HG03039 (cell line): ENCODE measurements at regions not wholly inside any gene's neighbourhood (a gene's known extent, or its start where the extent isn't known, plus 50 kb on each side); places are given as distances from the start of the nearest gene placed in this dataset.
"Not testable (repeated sequence)": the region's sequence is repeated elsewhere in the genome, so short reads cannot be mapped to it uniquely, and the experiment has no call there.

Experiments used
- ATAC-seq: cut with Tn5 transposase; IDR thresholded peaks from one replicate; pipeline ENCODE4 v1.9.1; 2021; ENCODE audit warnings: mild to moderate bottlenecking, moderate library complexity; ENCODE audit not compliant: unreplicated experiment

DNA sequence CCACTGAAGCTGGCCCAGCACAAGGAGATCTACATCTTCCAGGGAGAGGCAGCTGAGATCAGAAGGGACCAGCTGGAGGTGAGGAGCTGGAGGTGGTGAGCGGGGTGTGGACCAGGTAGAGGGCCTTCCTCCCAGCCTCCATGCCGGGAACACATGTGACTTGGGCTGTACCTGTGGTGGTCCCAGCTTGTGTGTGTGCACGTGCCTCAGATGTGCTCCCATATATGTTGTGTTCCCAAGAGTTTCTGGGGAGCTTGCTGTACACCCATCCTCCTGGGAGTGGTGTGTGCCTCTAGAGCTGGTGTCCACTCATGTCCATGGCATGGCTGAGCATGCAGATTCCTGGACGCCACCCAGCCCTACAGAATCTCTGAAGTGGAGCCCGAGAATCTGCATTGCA is 183.7 kb upstream of the AKAP13 start:
- not testable (repeated sequence) for ATAC-seq

- ATAC-seq: not testable (repeated sequence)
Measured at GRCh38 chr15:85197582-85197981, 182.8 kb upstream of the AKAP13 start.

- ATAC-seq: not testable (repeated sequence)
Measured at GRCh38 chr15:85198432-85198831, 182.0 kb upstream of the AKAP13 start.

GRCh38 chr15:85200215-85200614 is 180.2 kb upstream of the AKAP13 start:
- ATAC-seq: peak; percentile 91

DNA sequence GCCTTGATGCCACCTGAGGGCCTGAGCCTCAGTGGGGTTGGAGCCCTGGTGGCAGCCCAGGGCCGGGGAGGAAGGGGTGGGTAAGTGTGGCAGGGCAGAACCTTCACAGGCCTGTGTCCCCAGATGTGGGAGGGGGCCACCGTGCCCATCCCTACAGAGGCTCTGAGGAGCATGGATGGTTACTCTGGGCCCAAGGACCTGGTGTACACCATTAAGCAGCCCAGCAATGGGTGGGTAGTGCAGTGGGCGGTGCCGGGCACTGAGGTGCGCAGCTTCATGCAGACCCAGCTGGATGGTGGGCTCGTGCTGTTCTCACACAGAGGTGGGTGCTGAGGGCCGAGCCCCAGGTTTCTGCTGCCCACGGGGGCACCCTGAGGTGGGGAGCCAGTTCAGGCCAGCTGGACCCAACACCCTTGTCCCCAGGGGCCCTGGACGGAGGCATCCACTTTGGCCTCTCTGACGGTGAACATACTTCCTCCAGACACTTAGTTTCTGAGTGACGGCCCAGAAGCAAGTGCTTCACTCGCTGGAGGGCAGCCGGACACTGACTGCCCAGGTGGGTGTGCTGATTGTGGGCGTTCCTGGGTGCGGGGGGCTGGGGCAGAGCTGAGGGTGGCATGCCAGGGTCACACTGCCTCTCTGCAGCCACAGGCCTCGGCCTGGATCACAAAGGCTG is 179.1 kb upstream of the AKAP13 start:
- not testable (repeated sequence) for ATAC-seq

- not testable (repeated sequence) for ATAC-seq
Measured at GRCh38 chr15:85204481-85204880, 175.9 kb upstream of the AKAP13 start.

DNA sequence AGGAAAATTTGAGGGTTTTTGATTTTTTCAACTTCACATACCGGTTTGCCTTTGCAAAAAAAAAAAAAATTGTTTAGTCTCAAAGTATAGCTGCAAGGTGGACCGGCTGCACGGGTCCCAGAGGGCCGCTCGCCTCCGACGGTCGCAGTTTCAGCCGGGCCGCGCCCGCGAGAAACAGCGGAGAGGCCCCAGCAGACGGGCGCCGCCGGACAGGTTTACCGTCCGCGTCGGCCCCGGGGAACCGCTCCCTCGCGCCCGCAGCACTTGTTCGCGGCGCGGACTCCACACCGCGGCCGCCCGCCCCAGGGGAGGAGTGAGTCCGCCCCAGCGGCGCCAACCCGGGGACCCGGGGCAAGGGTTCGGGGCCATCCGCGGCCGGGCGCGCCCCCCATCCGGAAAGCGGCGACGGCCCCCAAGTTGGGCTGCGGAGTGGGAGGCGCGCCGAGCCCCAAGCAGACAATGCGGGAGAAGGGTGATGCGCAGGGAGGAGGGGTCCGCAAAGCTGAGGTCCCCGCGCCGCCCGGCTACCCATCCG is 146.5 kb upstream of the AKAP13 start:
- not testable (repeated sequence) for ATAC-seq

- not testable (repeated sequence) for ATAC-seq
Measured at GRCh38 chr15:85234450-85235196, 145.8 kb upstream of the AKAP13 start.

DNA sequence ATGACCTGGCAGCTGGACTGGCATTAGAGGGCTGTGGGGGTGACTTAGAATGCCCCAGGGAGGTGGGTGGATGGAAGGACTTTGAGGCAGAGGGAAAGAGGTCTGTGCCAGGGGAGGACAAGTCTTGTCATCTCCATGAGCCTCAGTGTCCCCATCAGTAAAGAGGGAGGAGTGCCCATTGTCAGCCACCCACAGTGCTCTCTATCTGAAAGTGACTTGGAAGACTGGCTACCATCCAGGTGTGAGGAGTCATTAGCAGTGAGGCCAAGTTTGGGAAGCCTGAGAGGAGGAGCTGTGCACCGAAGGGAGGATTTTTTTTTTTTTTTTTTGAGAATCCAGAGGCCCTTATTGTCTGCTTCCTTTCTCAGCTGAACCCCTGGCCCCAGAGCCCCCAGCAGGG is 136.3 kb upstream of the AKAP13 start:
- ATAC-seq: not testable (repeated sequence)

- not testable (repeated sequence) for ATAC-seq
Measured at GRCh38 chr15:85250938-85251542, 129.4 kb upstream of the AKAP13 start.

DNA sequence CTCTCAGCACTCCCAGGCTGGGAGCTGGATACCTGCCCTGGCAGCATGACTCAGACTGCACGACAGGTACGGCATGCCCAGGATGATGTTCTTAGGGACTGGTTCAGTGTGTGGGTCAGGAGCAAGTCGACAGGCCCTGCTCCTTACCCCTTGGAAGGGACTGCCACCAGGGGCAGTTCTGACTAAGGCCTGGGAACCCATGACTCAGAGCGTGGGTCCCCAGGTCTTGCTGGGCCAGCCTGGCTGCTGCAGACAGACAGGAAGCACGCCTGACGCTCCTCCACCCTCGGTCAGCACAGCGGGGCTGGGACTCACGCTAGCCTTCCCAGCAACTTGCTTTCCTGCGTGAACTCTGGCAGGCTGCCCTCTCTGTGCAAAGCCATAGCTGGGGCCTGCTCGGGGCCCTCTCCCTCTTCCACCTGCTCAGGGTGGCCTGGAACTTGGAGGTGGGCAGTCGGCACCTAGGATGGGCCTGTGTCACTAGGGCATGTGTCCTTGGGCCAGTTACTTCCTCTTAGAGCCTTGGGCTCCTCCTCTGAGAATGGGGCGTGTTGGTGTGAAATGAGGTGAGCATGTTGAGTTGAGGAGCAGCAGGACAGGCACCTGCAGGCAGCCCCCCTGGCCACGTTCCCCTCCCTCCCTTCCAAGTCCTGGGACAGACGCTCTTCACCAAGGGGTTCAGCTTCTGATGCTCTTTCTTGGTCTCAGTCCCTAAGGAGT is 127.0 kb upstream of the AKAP13 start:
- peak; percentile 73 for ATAC-seq

GRCh38 chr15:85254961-85255360 is 125.4 kb upstream of the AKAP13 start:
- ATAC-seq: not testable (repeated sequence)

- ATAC-seq: not testable (repeated sequence)
Measured at GRCh38 chr15:85255502-85255901, 124.9 kb upstream of the AKAP13 start.

DNA sequence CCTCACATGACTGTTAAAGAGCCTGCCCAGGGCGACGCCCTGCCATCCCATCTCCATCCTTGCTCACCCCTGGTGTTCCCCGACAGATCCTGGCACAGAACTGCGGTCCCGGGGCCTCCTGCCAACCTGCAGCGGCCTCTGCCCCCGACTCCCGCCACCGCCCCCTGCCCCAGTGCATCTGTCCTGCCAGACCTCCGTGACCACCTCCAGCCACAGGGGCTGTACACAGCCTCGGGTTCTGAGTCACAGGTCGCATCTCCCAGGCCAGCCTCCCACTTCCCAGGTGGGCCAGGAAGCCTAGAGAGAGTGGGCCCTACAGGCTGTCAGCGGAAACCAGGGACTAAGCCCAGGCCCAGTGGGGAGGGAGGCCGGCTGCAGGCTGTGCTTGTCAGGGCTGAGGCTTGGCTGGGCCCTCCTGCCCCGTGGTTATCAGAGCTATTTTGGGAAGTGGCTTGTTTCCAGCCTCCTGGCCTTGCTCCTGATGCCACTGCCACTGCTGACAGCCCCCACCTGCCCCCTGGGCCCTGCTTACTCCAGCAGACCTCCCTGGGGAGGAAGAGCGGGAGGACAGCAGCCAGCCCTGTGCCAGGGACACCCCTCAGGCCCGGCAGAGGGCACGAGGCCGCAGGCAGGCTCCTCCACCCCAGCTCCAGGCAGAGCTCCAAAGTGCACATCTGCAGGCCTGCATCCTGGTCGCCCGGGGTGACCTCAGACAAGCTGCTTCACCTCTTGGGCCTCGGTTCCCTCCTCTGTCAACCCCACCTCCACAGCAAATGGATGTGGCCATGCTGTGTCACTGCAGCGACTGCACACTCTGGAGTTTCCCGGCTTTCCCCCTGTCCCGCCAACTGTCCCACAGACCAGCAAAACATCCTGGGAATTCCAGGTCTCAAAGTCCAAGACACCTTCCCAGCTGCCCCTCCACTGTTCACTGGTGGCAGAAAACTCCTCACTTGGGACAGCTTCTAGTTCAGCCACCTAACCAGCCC is 124.1 kb upstream of the AKAP13 start:
- not testable (repeated sequence) for ATAC-seq

DNA sequence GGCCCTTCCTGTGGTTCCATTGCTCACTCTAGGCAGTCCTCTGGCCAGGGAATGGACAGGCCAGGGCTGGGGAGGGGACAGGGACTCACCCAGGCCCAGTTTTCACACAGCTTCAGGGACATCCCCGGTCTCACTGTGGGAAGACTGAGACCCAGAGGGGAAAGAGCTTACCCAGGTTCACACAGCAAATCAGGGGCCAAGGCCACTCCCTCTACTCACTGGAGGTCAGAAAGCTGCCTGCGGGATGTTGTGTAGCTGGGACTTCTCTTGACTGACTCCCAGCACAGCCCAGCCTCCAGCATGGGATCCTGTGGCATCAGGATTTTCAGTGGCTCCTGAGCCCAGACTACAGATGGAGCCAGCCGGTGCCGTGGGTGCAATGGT is 122.3 kb upstream of the AKAP13 start:
- ATAC-seq: not testable (repeated sequence)

- ATAC-seq: not testable (repeated sequence)
Measured at GRCh38 chr15:85258559-85259209, 121.7 kb upstream of the AKAP13 start.

DNA sequence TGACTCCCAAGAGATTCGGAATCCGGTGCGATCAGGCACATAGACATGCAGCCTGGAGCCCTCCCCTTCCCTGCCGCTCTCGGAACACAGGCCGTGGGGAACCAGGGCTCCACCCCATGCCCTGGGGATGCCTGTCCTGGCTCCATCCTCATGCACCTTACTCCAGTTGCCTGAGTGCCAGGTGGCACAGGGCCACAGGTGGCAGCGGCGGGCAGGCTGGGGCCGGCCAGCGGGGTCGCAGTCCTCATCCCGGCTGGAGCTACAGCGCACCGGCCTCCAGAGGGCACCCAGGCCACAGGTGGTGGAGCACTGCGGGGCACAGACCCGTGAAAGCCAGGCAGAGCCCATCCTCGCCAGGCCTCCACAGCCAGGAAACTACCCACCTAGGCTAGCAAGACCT is 119.9 kb upstream of the AKAP13 start:
- not testable (repeated sequence) for ATAC-seq

- not testable (repeated sequence) for ATAC-seq
Measured at GRCh38 chr15:85262461-85263055, 117.8 kb upstream of the AKAP13 start.
